Type B pancreatic cell (in vitro differentiated cells): ENCODE measurements at regions not wholly inside any gene's neighbourhood (a gene's known extent, or its start where the extent isn't known, plus 50 kb on each side); places are given as distances from the start of the nearest gene placed in this dataset.

Source experiments
- DNase-seq: peaks from one replicate; pipeline ENCODE4 v3.0.0; 2021; ENCODE audit warnings: mixed read lengths; ENCODE audit not compliant: unreplicated experiment; ENCODE audit errors: extremely low spot score
- H3K27ac Mint-ChIP-seq: 2 replicates; pipeline ENCODE4 v1.8.0; 2021; ENCODE audit warnings: mild to moderate bottlenecking, mixed read lengths
- H3K27me3 Mint-ChIP-seq: 2 replicates; pipeline ENCODE4 v1.8.0; 2021; ENCODE audit warnings: mixed read lengths
- H3K36me3 Mint-ChIP-seq: 2 replicates; pipeline ENCODE4 v1.8.0; 2021; ENCODE audit warnings: mixed read lengths
- H3K4me1 Mint-ChIP-seq: one replicate; pipeline ENCODE4 v1.8.0; 2021; ENCODE audit warnings: mixed read lengths; ENCODE audit not compliant: unreplicated experiment
- H3K4me3 Mint-ChIP-seq: 2 replicates; pipeline ENCODE4 v1.8.0; 2021; ENCODE audit warnings: mild to moderate bottlenecking, mixed read lengths
- H3K9me3 Mint-ChIP-seq: 2 replicates; pipeline ENCODE4 v1.8.0; 2021; ENCODE audit warnings: mixed read lengths
- TF ChIP-seq, protein P1 (sequence below): fragments of 200-600 bp; sonication (generic); conservative IDR thresholded peaks from 2 replicates; pipeline ENCODE4 v1.5.0; 2021; ENCODE audit warnings: antibody characterized with exemption, mild to moderate bottlenecking

DNA sequence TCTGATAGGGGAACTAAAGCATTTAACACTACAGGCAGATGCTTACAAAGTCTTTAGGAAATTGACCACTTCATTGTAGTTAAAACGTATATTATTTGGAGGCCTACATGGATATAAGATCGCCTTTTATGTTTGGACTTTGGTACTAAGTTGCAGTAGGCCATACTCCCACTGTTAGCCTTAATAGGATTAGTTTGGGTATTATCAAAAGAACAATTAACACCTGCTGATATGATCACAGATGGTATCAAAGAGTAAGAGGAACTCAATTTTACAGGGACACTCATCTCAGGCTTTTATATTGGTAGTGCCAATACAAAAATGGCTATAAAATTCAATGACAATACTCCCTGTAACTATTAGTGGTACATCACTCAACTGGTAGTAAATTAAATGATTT lies 1183.0 kb downstream of the MAT2B start:
- Mint-ChIP-seq H3K4me1 (no peaks in the 10 kb centered on the region), H3K27me3 (peaks cover 4% of the 10 kb centered on the region), H3K36me3 (no peaks in the 10 kb centered on the region), H3K27ac (no peak overlapping the region), H3K4me3 (no peak overlapping the region), H3K9me3 (no peaks in the 10 kb centered on the region)
- no peak for DNase-seq
- TF ChIP-seq, protein P1, sequence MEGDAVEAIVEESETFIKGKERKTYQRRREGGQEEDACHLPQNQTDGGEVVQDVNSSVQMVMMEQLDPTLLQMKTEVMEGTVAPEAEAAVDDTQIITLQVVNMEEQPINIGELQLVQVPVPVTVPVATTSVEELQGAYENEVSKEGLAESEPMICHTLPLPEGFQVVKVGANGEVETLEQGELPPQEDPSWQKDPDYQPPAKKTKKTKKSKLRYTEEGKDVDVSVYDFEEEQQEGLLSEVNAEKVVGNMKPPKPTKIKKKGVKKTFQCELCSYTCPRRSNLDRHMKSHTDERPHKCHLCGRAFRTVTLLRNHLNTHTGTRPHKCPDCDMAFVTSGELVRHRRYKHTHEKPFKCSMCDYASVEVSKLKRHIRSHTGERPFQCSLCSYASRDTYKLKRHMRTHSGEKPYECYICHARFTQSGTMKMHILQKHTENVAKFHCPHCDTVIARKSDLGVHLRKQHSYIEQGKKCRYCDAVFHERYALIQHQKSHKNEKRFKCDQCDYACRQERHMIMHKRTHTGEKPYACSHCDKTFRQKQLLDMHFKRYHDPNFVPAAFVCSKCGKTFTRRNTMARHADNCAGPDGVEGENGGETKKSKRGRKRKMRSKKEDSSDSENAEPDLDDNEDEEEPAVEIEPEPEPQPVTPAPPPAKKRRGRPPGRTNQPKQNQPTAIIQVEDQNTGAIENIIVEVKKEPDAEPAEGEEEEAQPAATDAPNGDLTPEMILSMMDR = no peak

DNA sequence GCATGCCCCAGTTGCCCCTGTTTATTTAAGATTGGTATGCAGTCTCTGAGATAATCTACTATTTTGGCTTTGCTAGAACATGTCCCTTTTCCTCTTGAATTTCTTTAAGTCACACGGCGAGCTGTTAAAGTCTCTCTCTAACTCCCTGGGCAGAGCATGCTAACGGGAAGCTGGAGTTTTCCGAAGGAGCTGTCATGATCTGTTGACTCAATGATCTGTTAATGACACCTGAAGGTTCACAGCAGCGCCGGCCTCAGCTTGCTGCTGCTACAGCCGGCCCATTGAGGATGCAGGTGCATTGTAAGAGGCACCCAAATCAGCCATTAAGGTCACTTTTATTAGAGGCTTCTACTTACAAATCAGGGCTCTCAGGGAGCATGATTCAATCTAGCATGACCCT lies 1203.4 kb downstream of the MAT2B start:
- Mint-ChIP-seq H3K9me3 (no peaks in the 10 kb centered on the region), H3K27me3 (no peaks in the 10 kb centered on the region), H3K4me1 (no peaks in the 10 kb centered on the region), H3K4me3 (no peak overlapping the region), H3K27ac (no peak overlapping the region), H3K36me3 (no peaks in the 10 kb centered on the region)
- TF ChIP-seq, protein P1 = no peak
- DNase-seq = no peak

DNA sequence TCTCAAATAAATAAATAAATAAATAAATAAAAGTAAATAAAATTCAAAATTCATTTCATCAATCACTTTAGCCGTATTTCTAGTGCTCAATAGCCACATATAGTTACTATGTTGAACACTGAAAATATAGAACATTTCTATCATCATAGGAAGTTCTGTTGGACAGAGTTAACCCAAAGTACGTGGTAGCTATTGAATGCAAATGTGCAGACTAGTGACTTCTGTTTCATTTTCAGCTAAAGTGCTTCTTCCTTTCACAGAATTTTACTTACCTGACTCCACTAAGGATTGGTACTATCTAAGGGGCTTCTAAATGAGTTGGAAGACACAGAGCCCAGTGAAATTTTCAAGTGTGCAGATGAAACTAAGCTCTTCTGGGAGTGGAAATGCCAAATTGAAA lies 1208.3 kb downstream of the MAT2B start:
- H3K4me3 Mint-ChIP-seq = no peak overlapping the region
- no peak overlapping the region for H3K27ac Mint-ChIP-seq
- H3K9me3 Mint-ChIP-seq = no peaks in the 10 kb centered on the region
- DNase-seq = no peak
- TF ChIP-seq, protein P1 = no peak
- H3K4me1 Mint-ChIP-seq = no peaks in the 10 kb centered on the region
- H3K36me3 Mint-ChIP-seq = no peaks in the 10 kb centered on the region
- H3K27me3 Mint-ChIP-seq = no peaks in the 10 kb centered on the region

DNA sequence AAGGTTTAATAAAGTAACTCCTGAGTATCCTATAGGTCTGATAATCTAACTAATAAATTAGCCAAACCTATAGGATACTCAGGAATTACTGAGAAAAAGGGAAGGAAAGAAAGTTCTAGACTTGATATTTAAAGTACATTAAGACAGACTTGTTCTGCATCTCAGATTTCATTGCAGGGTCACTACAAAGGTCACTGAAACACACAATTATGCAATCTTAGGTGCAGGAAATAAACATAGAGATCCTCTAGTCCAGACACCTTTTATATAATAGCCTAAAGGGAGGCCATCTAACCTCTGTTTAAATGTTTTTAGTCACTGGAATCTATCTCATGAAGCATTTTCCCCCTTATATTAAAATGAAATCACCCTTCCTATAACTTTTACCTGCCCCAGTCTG lies 1215.7 kb downstream of the MAT2B start:
- TF ChIP-seq, protein P1 = no peak
- H3K9me3 Mint-ChIP-seq = no peaks in the 10 kb centered on the region
- H3K4me3 Mint-ChIP-seq = no peak overlapping the region
- no peaks in the 10 kb centered on the region for H3K4me1 Mint-ChIP-seq
- no peak for DNase-seq
- no peaks in the 10 kb centered on the region for H3K27me3 Mint-ChIP-seq
- no peaks in the 10 kb centered on the region for H3K36me3 Mint-ChIP-seq
- H3K27ac Mint-ChIP-seq = no peak overlapping the region

DNA sequence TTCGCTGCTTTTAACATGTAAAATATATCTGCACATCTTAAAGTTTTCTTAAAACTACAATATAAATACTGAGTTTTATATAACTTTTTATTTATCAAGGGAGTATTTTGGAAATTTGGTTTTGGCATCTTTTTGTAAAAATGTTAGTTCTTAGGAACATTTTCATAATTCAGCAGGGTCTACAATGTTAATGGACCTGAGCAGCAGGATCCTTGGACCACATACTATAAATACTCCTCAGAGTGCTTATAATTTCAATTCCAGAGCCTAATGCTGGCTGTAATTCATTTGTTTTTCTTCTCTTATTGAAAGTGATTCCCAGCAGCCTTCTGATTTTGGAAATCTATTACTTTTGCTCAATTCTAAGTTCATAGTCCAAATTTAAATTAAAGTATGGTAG lies 1216.2 kb downstream of the MAT2B start:
- no peaks in the 10 kb centered on the region for H3K9me3 Mint-ChIP-seq
- H3K4me1 Mint-ChIP-seq = no peaks in the 10 kb centered on the region
- no peaks in the 10 kb centered on the region for H3K36me3 Mint-ChIP-seq
- DNase-seq = no peak
- H3K27ac Mint-ChIP-seq = no peak overlapping the region
- no peak overlapping the region for H3K4me3 Mint-ChIP-seq
- TF ChIP-seq, protein P1 = no peak
- H3K27me3 Mint-ChIP-seq = no peaks in the 10 kb centered on the region

DNA sequence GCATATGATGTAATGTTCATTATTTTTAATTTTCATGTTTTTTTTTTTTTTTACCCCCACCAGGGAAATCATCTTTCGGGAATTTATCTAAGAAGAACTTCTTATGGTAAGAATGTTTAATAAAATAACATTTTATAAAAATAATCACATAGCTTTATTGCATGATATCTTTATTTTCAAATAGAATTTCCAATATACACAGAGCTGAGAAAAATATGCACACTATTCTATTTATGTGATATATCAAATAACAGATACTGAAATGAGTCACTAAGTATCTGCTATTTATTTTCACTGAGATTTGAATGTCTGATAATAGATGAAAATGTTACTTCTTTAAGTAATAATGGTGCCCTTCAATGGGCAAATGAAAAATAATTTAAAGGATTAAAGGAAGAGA lies 1217.3 kb downstream of the MAT2B start:
- TF ChIP-seq, protein P1 = no peak
- H3K36me3 Mint-ChIP-seq = no peaks in the 10 kb centered on the region
- H3K4me1 Mint-ChIP-seq = no peaks in the 10 kb centered on the region
- no peak for DNase-seq
- no peak overlapping the region for H3K27ac Mint-ChIP-seq
- no peaks in the 10 kb centered on the region for H3K27me3 Mint-ChIP-seq
- no peak overlapping the region for H3K4me3 Mint-ChIP-seq
- no peaks in the 10 kb centered on the region for H3K9me3 Mint-ChIP-seq
